IPS DF 4.7 (cell line): ENCODE measurements at regions not wholly inside any gene's neighbourhood (a gene's known extent, or its start where the extent isn't known, plus 50 kb on each side); places are given as distances from the start of the nearest gene placed in this dataset.

Experiments used
- DNase-seq: peaks from one replicate; pipeline ENCODE4 v3.0.0-alpha.2; 2013; ENCODE audit warnings: low spot score; ENCODE audit errors: extremely low read depth

- no peak for DNase-seq
Observed at GRCh38 chr7:124429923-124430322, 335.7 kb downstream of the GPR37 start.

- no peak for DNase-seq
Observed at GRCh38 chr7:124428781-124429180, 336.8 kb downstream of the GPR37 start.

- DNase-seq: no peak
Observed at GRCh38 chr7:124426621-124427020, 339.0 kb downstream of the GPR37 start.

GRCh38 chr7:124423863-124424262 is 341.7 kb downstream of the GPR37 start:
- DNase-seq: no peak

GRCh38 chr7:124422081-124422480 is 343.5 kb downstream of the GPR37 start:
- DNase-seq: no peak

- no peak for DNase-seq
Observed at GRCh38 chr7:124420367-124420766, 345.2 kb downstream of the GPR37 start.

GRCh38 chr7:124413029-124413428 is 352.6 kb downstream of the GPR37 start:
- DNase-seq: no peak

- no peak for DNase-seq
Observed at GRCh38 chr7:124412531-124412930, 353.1 kb downstream of the GPR37 start.

- no peak for DNase-seq
Observed at GRCh38 chr7:124411796-124412195, 353.8 kb downstream of the GPR37 start.

- DNase-seq: no peak
Observed at GRCh38 chr7:124403587-124403986, 362.0 kb downstream of the GPR37 start.

GRCh38 chr7:124403112-124403511 is 362.5 kb downstream of the GPR37 start:
- no peak for DNase-seq

- no peak for DNase-seq
Observed at GRCh38 chr7:124399941-124400340, 365.7 kb downstream of the GPR37 start.

- DNase-seq: no peak
Observed at GRCh38 chr7:124398937-124399552, 366.2 kb upstream of the TMEM229A start.

- no peak for DNase-seq
Observed at GRCh38 chr7:124397134-124397533, 364.3 kb upstream of the TMEM229A start.

- DNase-seq: no peak
Observed at GRCh38 chr7:124390301-124390700, 357.4 kb upstream of the TMEM229A start.

- DNase-seq: no peak
Observed at GRCh38 chr7:124388751-124389150, 355.9 kb upstream of the TMEM229A start.

GRCh38 chr7:124387056-124387455 is 354.2 kb upstream of the TMEM229A start:
- DNase-seq: no peak

- DNase-seq: no peak
Observed at GRCh38 chr7:124379296-124379695, 346.4 kb upstream of the TMEM229A start.

- DNase-seq: no peak
Observed at GRCh38 chr7:124376111-124376510, 343.2 kb upstream of the TMEM229A start.

- DNase-seq: no peak
Observed at GRCh38 chr7:124375391-124375790, 342.5 kb upstream of the TMEM229A start.

GRCh38 chr7:124369310-124369709 is 336.4 kb upstream of the TMEM229A start:
- DNase-seq: no peak

- no peak for DNase-seq
Observed at GRCh38 chr7:124366118-124366517, 333.3 kb upstream of the TMEM229A start.

GRCh38 chr7:124364283-124364682 is 331.4 kb upstream of the TMEM229A start:
- no peak for DNase-seq

- DNase-seq: no peak
Observed at GRCh38 chr7:124354201-124354600, 321.3 kb upstream of the TMEM229A start.
